ENCODE measurements at regions not wholly inside any gene's neighbourhood (a gene's known extent, or its start where the extent isn't known, plus 50 kb on each side); places are given as distances from the start of the nearest gene placed in this dataset.

- TF ChIP-seq POLR2A (IDR thresholded peaks at IDR 0.05; ENCODE audit: low read depth, low read length) (no peak), POLR2AphosphoS5 (IDR thresholded peaks at IDR 0.05; ENCODE audit: low read depth, low read length) (no peak), PAX5 (IDR thresholded peaks at IDR 0.05; ENCODE audit: insufficient read depth, low read length, severe bottlenecking) (no peak), TAF1 (IDR thresholded peaks at IDR 0.05; ENCODE audit: low read depth, low read length) (no peak), SPI1 (IDR thresholded peaks at IDR 0.05; ENCODE audit: low read depth, low read length) (no peak), POU2F2 (IDR thresholded peaks at IDR 0.05; ENCODE audit: low read depth, low read length) (no peak)
Observed at GRCh38 chr6:170069611-170070010, 221.3 kb downstream of the DLL1 start.
